H9 (cell line): ENCODE measurements at regions not wholly inside any gene's neighbourhood (a gene's known extent, or its start where the extent isn't known, plus 50 kb on each side); places are given as distances from the start of the nearest gene placed in this dataset.

ENCODE experiments used
- DNase-seq: peaks from one replicate; pipeline ENCODE4 v3.0.0-alpha.2; 2017
- H2AFZ ChIP-seq: one replicate; pipeline ENCODE4 v1.6.1; 2013; ENCODE audit warnings: mild to moderate bottlenecking, low read length, control low read depth, moderate library complexity
- H2AK5ac ChIP-seq: 2 replicates; pipeline ENCODE4 v1.6.1; 2013; ENCODE audit warnings: low read length, control low read depth, mixed read lengths; ENCODE audit not compliant: insufficient read length
- H2BK120ac ChIP-seq: one replicate; pipeline ENCODE4 v1.6.1; 2013; ENCODE audit warnings: low read depth, mild to moderate bottlenecking, low read length, control low read depth, inconsistent platforms; ENCODE audit not compliant: poor library complexity, severe bottlenecking
- H2BK12ac ChIP-seq: 2 replicates; pipeline ENCODE4 v1.6.1; 2013; ENCODE audit warnings: low read length, control low read depth, mixed read lengths, low read depth; ENCODE audit not compliant: insufficient read length
- H2BK15ac ChIP-seq: 2 replicates; pipeline ENCODE4 v1.6.1; 2013; ENCODE audit warnings: low read depth, low read length, control low read depth
- H2BK20ac ChIP-seq: one replicate; pipeline ENCODE4 v1.6.1; 2013; ENCODE audit warnings: low read depth, mild to moderate bottlenecking, low read length, control low read depth, inconsistent platforms; ENCODE audit not compliant: poor library complexity, severe bottlenecking
- H2BK5ac ChIP-seq: 2 replicates; pipeline ENCODE4 v1.6.1; 2013; ENCODE audit warnings: low read length, control low read depth, mixed read lengths; ENCODE audit not compliant: insufficient read length
- H3K14ac ChIP-seq: 2 replicates; pipeline ENCODE4 v1.6.1; 2013; ENCODE audit warnings: low read length, control low read depth; ENCODE audit not compliant: insufficient read depth
- H3K18ac ChIP-seq: 2 replicates; pipeline ENCODE4 v1.6.1; 2013; ENCODE audit warnings: low read depth, mild to moderate bottlenecking, mixed read lengths, low read length, control low read depth; ENCODE audit not compliant: insufficient read length
- H3K23ac ChIP-seq: 2 replicates; pipeline ENCODE4 v1.6.1; 2013; ENCODE audit warnings: low read length, control low read depth, mixed read lengths, low read depth; ENCODE audit not compliant: insufficient read length
- H3K23me2 ChIP-seq: 2 replicates; pipeline ENCODE4 v1.6.1; 2013; ENCODE audit warnings: low read depth, mild to moderate bottlenecking, mixed read lengths, low read length, control low read depth; ENCODE audit not compliant: insufficient read length, poor library complexity, severe bottlenecking
- H3K27ac ChIP-seq: 2 replicates; pipeline ENCODE4 v1.5.1; 2013; ENCODE audit warnings: low read length, control low read depth, mixed read lengths, low read depth; ENCODE audit not compliant: insufficient read length
- H3K27me3 ChIP-seq: 2 replicates; pipeline ENCODE4 v1.6.1; 2013; ENCODE audit warnings: low read length, control low read depth, inconsistent platforms; ENCODE audit not compliant: insufficient read depth
- H3K4ac ChIP-seq: 2 replicates; pipeline ENCODE4 v1.6.1; 2013; ENCODE audit warnings: low read depth, mild to moderate bottlenecking, control low read depth, inconsistent platforms, low read length, moderate library complexity
- H3K4me1 ChIP-seq: 2 replicates; pipeline ENCODE4 v1.6.1; 2013; ENCODE audit warnings: low read length, control low read depth, inconsistent platforms; ENCODE audit not compliant: insufficient read depth
- H3K4me2 ChIP-seq: 2 replicates; pipeline ENCODE4 v1.6.1; 2013; ENCODE audit warnings: low read length, control low read depth, mixed read lengths; ENCODE audit not compliant: insufficient read length, insufficient read depth
- H3K56ac ChIP-seq: 2 replicates; pipeline ENCODE4 v1.6.1; 2013; ENCODE audit warnings: low read depth, mild to moderate bottlenecking, mixed read lengths, low read length, control low read depth; ENCODE audit not compliant: insufficient read length
- H3K79me1 ChIP-seq: 2 replicates; pipeline ENCODE4 v1.6.1; 2013; ENCODE audit warnings: low read depth, mild to moderate bottlenecking, moderate library complexity, low read length, control low read depth, inconsistent platforms; ENCODE audit not compliant: insufficient read depth, poor library complexity, severe bottlenecking
- H3K79me2 ChIP-seq: 2 replicates; pipeline ENCODE4 v1.6.1; 2013; ENCODE audit warnings: low read length, control low read depth, inconsistent platforms; ENCODE audit not compliant: insufficient read depth
- H3K9ac ChIP-seq: 2 replicates; pipeline ENCODE4 v1.6.1; 2013; ENCODE audit warnings: low read length, control low read depth, mixed read lengths; ENCODE audit not compliant: insufficient read length; ENCODE audit errors: extremely low read depth
- H3K9me3 ChIP-seq: one replicate; pipeline ENCODE4 v1.6.1; 2013; ENCODE audit warnings: low read depth, low read length, inconsistent platforms; ENCODE audit not compliant: control insufficient read depth
- H3T11ph ChIP-seq: one replicate; pipeline ENCODE4 v1.6.1; 2013; ENCODE audit warnings: mild to moderate bottlenecking, low read length, control low read depth, inconsistent platforms
- H4K20me1 ChIP-seq: one replicate; pipeline ENCODE4 v1.6.1; 2013; ENCODE audit not compliant: control insufficient read depth, insufficient read length, insufficient read depth
- H4K5ac ChIP-seq: 2 replicates; pipeline ENCODE4 v1.6.1; 2013; ENCODE audit warnings: low read depth, mild to moderate bottlenecking, mixed read lengths, low read length, control low read depth; ENCODE audit not compliant: insufficient read length
- H4K8ac ChIP-seq: replicated peaks from 2 replicates; pipeline ENCODE4 v1.6.1; 2013; ENCODE audit warnings: low read length, control low read depth, mixed read lengths, low read depth; ENCODE audit not compliant: insufficient read length
- H4K91ac ChIP-seq: 2 replicates; pipeline ENCODE4 v1.6.1; 2013; ENCODE audit warnings: low read depth, mild to moderate bottlenecking, moderate library complexity, mixed read lengths, low read length, control low read depth; ENCODE audit not compliant: insufficient read length
- H3K27ac Mint-ChIP-seq, 3 experiments: 2 replicates in 2 of 3; 3 replicates in 1 of 3; pipeline ENCODE4 v1.8.0; 2020 to 2021; ENCODE audit warnings: mixed read lengths in 3 of 3, mild to moderate bottlenecking in 1 of 3, moderate library complexity in 1 of 3
- H3K27me3 Mint-ChIP-seq: 2 replicates; pipeline ENCODE4 v1.8.0; 2021; ENCODE audit warnings: low read depth, mild to moderate bottlenecking, moderate library complexity, mixed read lengths
- H3K36me3 Mint-ChIP-seq, 3 experiments: 2 replicates in 2 of 3; 3 replicates in 1 of 3; pipeline ENCODE4 v1.8.0; 2020 to 2021; ENCODE audit warnings: low read depth in 3 of 3, mixed read lengths in 3 of 3; ENCODE audit not compliant: insufficient read depth in 1 of 3
- H3K4me1 Mint-ChIP-seq, 2 experiments: 2 replicates each; pipeline ENCODE4 v1.8.0; 2020; ENCODE audit warnings: mixed read lengths in 2 of 2
- H3K4me3 Mint-ChIP-seq, 2 experiments: 2 replicates in 1 of 2; 3 replicates in 1 of 2; pipeline ENCODE4 v1.8.0; 2020 to 2021; ENCODE audit warnings: mild to moderate bottlenecking in 2 of 2, mixed read lengths in 2 of 2, moderate library complexity in 1 of 2
- H3K9me3 Mint-ChIP-seq, 2 experiments: 2 replicates in 1 of 2; 3 replicates in 1 of 2; pipeline ENCODE4 v1.8.0; 2020; ENCODE audit warnings: mild to moderate bottlenecking in 2 of 2, mixed read lengths in 2 of 2, moderate library complexity in 1 of 2
- TF ChIP-seq, protein P1 (sequence below): fragments of 200-600 bp; sonication (generic); conservative IDR thresholded peaks from 3 replicates; pipeline ENCODE4 v1.8.0; 2021; ENCODE audit warnings: antibody characterized with exemption, mild to moderate bottlenecking

GRCh38 chr6:104022126-104022525 is 837.6 kb downstream of the HACE1 start:
- Histone ChIP-seq H3K56ac (no peak overlapping the region), H3K4me1 (no peaks in the 10 kb centered on the region), H2BK15ac (no peak overlapping the region), H3K9ac (no peak overlapping the region), H3K79me2 (no peaks in the 10 kb centered on the region), H2BK12ac (no peak overlapping the region), H4K91ac (no peak overlapping the region), H3K27ac (no peak overlapping the region), H4K20me1 (no peaks in the 10 kb centered on the region), H3K18ac (no peak overlapping the region), H2AK5ac (no peak overlapping the region), H4K5ac (no peak overlapping the region), H3K14ac (no peak overlapping the region), H2BK5ac (no peak overlapping the region), H2BK20ac (no peak overlapping the region), H3K4me2 (no peak overlapping the region), H3K4ac (no peak overlapping the region), H3K23ac (no peak overlapping the region), H4K8ac (no peak overlapping the region), H2BK120ac (no peak overlapping the region), H3K79me1 (no peaks in the 10 kb centered on the region), H3K23me2 (no peaks in the 10 kb centered on the region), H3T11ph (no peak overlapping the region), H2AFZ (no peak overlapping the region), H3K27me3 (no peaks in the 10 kb centered on the region), H3K9me3 (no peaks in the 10 kb centered on the region)
- no peaks in the 10 kb centered on the region for H3K9me3 Mint-ChIP-seq
- no peaks in the 10 kb centered on the region for H3K36me3 Mint-ChIP-seq
- TF ChIP-seq, protein P1, sequence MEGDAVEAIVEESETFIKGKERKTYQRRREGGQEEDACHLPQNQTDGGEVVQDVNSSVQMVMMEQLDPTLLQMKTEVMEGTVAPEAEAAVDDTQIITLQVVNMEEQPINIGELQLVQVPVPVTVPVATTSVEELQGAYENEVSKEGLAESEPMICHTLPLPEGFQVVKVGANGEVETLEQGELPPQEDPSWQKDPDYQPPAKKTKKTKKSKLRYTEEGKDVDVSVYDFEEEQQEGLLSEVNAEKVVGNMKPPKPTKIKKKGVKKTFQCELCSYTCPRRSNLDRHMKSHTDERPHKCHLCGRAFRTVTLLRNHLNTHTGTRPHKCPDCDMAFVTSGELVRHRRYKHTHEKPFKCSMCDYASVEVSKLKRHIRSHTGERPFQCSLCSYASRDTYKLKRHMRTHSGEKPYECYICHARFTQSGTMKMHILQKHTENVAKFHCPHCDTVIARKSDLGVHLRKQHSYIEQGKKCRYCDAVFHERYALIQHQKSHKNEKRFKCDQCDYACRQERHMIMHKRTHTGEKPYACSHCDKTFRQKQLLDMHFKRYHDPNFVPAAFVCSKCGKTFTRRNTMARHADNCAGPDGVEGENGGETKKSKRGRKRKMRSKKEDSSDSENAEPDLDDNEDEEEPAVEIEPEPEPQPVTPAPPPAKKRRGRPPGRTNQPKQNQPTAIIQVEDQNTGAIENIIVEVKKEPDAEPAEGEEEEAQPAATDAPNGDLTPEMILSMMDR: no peak
- H3K27me3 Mint-ChIP-seq: no peaks in the 10 kb centered on the region
- DNase-seq: no peak
- H3K27ac Mint-ChIP-seq: no peak overlapping the region
- no peak overlapping the region for H3K4me3 Mint-ChIP-seq
- H3K4me1 Mint-ChIP-seq: no peaks in the 10 kb centered on the region; a peak in 1 of 4 replicates
